ENCODE measurements at regions not wholly inside any gene's neighbourhood (a gene's known extent, or its start where the extent isn't known, plus 50 kb on each side); places are given as distances from the start of the nearest gene placed in this dataset.
"Not testable (repeated sequence)": the region's sequence is repeated elsewhere in the genome, so short reads cannot be mapped to it uniquely, and the experiment has no call there.

- no peak for DNase-seq (ENCODE audit: low spot score)
Measured at GRCh38 chr2:8502316-8502715, 179.5 kb upstream of the ID2 start.

- no peak for DNase-seq (ENCODE audit: low spot score)
Measured at GRCh38 chr2:8505311-8505920, 176.4 kb upstream of the ID2 start.

DNA sequence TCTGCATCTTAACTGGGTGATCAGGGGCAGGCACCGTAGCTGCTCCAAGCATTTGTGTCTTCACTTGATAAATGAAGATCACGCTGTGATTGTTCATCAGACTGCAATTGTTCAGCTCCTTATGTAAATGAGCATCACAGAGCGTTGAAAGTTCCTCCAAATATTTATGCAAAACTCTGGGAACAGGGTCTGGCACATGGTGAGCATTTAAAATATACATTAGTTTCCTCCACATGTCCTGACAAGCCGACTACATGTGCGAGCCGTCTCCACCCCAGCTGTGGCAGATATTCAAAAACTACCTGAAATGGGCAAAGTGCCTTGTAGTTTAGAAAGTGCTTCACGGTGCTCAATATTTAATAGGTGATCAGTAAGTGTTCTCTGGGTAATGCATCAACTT, 175.1 kb upstream of the ID2 start:
- no peak for DNase-seq (ENCODE audit: low spot score)

- DNase-seq (ENCODE audit: low spot score), result no peak
Measured at GRCh38 chr2:8508766-8509165, 173.1 kb upstream of the ID2 start.

DNA sequence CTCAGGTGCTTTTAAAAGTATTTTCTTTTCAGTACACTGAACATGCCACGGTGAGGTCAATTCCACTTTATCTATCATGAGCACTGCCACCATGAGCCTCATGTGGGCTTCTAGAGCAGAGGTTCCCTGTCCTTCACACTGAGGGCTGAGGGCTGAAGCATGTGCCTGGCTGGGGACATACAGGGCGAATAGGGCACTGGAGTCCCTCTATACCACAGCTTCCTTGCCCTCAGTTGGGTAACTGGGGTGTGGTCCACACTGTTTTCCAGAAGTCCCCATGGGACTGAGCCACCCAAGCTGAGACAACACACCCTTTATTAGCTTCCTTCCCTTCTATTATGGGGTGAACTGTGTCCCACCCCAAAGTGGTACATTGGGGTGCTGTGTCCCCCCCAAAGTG, 172.2 kb upstream of the ID2 start:
- DNase-seq (ENCODE audit: low spot score), result no peak

- DNase-seq (ENCODE audit: low spot score), result not testable (repeated sequence)
Measured at GRCh38 chr2:8510055-8510454, 171.8 kb upstream of the ID2 start.

- DNase-seq (ENCODE audit: low spot score), result no peak
Measured at GRCh38 chr2:8510519-8510918, 171.3 kb upstream of the ID2 start.

DNA sequence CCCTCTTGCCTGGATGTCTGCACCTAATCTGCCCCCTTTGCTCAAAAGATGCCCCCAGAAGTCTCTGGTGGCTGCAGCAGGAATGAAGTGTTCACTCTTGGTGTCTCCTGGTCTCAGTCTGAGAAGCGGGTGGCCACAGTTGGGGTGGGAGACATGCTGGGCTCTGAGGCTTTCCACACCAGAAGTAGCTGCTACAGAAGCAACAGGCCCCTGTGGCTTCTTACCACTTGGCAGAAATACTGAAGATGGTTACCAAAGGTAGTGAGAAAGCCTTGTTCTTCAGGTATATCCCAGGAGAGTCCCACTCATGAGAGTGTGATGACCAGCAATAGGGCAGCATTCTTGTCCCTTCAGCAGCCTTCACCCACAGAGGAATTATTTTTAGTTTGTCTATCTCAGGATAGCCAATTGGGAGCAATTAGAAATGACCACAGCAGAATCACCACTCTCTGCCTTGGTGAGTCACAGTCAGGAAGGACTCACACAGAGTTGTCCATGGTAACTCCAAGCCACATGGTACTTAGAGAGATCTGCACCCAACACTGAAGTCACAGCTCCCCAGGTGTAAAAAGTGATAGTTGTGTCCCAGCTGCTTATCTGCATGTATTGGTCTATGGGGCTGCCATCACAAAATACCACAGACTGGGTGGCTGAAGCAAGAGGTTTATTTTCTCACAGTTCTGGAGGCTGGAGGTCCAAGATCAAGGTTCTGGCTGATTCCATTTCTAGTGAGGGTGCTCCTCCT, 169.8 kb upstream of the ID2 start:
- no peak for DNase-seq (ENCODE audit: low spot score)

DNA sequence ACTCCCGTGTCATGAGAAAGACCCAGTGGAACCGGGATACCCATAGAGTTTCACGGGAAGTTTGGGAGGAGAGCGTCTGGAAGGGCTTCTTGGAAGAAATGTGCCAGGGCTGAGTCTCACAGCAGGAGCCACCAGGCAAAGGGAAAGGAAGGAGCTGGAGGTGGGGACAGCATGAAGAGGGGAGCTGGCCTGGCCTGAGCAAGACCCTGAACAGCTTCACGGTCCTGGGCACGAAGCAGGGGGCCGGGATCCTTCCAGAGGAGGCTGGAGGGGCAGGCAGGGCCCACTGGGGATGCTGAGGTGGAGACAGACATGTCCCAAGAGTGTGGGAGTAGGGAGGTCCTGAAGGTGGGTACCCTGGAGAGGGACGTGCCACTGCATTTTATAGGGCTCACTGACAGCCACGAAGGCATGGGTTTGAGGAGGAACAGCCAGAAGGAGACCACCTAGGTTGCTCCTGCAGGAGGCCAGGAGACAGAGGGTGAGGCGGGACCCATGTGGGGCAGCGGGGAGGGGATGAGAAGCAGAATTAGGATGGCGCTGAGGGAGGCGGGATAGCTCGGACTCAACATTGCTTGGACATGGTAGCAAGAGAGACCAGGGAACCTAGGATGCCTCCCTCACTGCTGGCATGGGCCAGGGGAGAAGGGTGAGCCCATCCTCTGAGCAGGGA, 168.1 kb upstream of the ID2 start:
- DNase-seq (ENCODE audit: low spot score), result no peak

DNA sequence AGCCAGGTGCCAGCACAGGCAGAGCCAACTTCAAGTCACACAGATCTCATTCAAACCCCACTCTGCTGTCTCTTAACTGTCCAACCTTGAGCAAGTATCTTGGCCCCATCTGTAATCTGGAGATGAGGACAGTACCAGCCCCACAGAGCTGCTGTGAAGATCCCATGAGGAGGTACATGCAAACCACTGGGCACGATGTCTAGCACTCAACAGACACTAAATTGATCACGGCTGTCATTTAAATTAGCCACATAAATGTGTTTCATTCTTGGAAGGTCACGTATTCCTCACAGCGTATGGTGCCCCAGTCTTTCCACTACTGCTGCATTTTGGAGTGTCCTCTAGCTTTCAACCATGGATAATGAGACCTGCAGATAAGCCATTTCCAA, 167.6 kb upstream of the ID2 start:
- no peak for DNase-seq (ENCODE audit: low spot score)

DNA sequence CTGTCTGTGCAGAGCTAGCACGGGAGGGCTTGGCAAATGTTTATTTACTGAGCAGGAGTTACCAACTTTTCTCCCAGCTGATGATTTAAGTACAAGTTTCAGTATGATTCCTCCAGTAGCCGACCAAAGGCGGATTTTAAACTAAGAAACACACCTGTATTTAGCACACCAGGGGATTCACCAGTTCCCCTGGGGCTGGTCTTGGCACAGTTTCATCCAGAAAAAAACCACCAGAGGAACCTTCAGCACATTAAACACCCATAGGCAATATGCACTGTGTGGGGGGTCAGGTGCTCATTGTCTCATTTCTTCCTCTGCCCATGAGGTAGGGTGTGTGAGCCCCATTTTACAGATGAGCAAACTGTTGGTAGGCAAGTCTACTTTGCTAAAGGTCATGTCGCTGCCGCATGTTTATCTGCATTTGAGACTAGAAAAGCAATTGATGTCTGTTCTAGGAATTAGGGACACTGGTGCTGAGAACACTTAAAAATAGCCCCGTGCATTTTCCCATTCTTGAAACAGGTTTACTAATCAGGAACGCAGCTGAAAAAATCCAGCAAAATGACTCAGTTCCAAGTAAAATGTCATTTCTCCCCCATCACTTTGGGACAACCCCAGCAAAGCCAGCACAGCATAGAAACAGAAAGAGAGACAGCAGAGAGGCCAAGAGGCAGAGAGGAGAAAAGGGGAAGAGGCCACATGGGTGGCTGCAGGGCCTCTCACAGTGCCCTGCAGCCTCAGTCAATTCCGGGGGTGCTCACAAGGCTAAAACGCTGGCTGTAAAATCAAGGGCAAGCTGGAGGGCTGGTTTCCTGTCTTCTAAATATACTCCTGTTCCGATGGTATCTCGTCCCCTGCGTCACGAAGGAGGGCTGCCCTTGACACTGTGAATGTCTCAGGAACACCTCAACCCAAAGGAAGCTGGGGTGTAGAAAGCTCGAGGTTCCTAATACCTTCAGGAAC, 166.8 kb upstream of the ID2 start:
- no peak for DNase-seq (ENCODE audit: low spot score)

GRCh38 chr2:8515864-8516533, 165.9 kb upstream of the ID2 start:
- DNase-seq (ENCODE audit: low spot score), result no peak

GRCh38 chr2:8517850-8518498, 163.9 kb upstream of the ID2 start:
- DNase-seq (ENCODE audit: low spot score), result no peak

- DNase-seq (ENCODE audit: low spot score), result no peak
Measured at GRCh38 chr2:8518979-8519668, 162.7 kb upstream of the ID2 start.

DNA sequence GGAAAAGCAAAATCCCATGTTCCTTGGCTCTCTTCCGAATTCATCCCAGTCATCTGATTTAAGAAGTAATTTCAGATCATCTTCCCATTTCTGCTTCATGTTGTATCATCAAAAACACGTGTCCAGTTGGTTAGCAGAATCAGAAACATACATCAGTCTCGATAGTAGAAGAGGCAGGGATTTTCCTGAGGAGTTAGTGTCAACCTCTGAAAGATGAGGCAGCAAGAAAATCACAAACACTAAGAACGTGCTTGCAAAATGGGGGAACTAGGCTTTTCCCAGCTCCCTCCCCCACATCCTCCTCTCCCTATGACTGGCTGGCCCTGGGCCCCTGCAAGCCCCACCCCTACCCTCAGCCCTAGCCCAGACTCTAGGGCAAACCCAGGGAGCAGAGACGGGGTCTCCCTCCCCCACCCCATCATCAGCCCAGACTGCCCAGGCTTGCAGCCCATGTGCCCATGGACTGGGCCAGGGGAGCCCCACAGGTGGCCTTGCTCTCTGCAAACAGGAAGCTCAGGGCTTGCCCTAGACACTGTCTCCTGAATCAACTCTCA, 161.0 kb upstream of the ID2 start:
- DNase-seq (ENCODE audit: low spot score), result no peak

- no peak for DNase-seq (ENCODE audit: low spot score)
Measured at GRCh38 chr2:8522687-8523086, 159.2 kb upstream of the ID2 start.

- DNase-seq (ENCODE audit: low spot score), result no peak
Measured at GRCh38 chr2:8524388-8524787, 157.5 kb upstream of the ID2 start.

DNA sequence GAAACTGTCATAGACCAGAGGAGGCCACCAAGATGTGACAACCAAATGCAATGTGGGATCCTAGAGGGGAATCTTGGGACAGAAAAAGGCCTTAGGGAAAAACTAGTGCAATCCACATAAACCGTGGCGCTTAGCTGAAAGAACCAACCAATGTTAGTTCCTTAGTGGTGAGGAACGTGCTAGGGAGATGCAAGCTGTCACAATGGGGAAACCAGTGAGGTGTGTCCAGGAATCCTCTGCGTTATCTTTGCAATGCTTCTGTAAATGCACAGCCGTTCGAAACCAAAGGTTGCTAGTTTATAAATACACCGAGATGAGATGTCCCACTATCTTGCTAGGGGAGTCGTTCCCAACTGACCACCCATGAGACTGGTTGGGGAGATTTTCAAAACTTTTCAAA, 157.0 kb upstream of the ID2 start:
- no peak for DNase-seq (ENCODE audit: low spot score)

GRCh38 chr2:8525236-8525581, 156.6 kb upstream of the ID2 start:
- DNase-seq (ENCODE audit: low spot score), result no peak
